SH-SY5Y (cell line): ENCODE measurements at regions not wholly inside any gene's neighbourhood (a gene's known extent, or its start where the extent isn't known, plus 50 kb on each side); places are given as distances from the start of the nearest gene placed in this dataset.

ENCODE experiments used
- GATA2 ChIP-seq: IDR thresholded peaks from 2 replicates; pipeline ENCODE4 v1.6.1; 2011; ENCODE audit warnings: mild to moderate bottlenecking, low read depth, low read length
- GATA3 ChIP-seq: IDR thresholded peaks from 2 replicates; pipeline ENCODE4 v1.6.1; 2011; ENCODE audit warnings: low read depth, mild to moderate bottlenecking, low read length, moderate library complexity

DNA sequence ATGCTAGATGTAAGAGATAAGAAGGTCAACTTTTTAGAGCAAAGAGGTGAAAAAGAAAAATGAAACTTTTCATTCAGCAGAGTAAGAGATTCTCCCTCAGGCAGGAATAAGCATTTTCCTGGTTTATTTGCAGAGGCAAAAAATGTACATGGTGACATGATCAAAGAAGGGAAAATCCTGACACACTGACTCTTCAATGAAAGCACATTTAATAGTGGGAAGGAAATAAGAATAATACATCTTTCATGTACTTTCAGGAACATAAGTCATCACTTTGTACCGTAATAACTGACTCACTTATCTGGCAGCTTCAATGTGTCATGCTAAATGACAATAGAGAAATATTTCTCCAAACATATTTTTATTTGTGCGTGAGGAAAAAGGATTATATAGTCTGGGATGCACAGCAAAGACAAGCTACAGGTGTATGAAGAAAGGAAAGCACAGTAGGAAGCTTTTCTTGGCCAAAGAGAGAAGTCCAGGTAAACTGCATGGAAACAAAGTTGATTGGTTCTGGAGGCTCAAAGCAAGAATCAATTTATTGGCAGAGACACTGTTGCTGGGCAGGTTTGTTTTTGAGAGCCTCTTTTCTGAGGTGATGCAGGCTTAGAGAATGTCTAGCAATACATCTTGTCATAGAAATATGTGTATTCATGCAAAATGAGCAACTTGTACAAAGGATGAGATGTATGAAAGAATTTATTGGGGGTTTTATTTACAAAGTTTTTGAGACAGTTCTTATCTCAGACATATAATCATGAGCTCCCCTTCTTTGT, 1409.0 kb downstream of the PLA2G4A start:
- TF ChIP-seq GATA2 (no peak), GATA3 (no peak)

GRCh38 chr1:188240772-188241406, 1412.1 kb downstream of the PLA2G4A start:
- no peak for TF ChIP-seq GATA2
- no peak for TF ChIP-seq GATA3

DNA sequence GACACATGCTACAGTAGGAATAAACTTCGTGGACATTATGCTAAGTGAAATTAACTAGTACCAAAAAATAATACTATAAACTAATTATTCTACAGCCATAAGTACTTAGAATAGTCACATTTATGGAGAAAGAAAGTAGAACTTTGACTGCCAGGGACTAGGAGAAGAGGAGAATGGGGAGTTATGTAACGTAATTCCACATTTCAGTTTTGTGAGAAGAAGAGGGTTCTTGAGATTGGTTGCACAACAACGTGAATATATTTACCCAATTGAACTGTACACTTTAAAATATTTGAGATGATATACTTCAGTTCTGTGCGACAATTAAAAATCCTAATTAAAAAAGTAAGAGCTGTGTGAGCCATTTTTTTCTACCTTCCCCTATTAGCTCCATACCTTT, 1412.9 kb downstream of the PLA2G4A start:
- TF ChIP-seq GATA2 (no peak), GATA3 (no peak)

- TF ChIP-seq GATA2: no peak
- no peak for TF ChIP-seq GATA3
Observed at GRCh38 chr1:188243456-188243855, 1414.7 kb downstream of the PLA2G4A start.

GRCh38 chr1:188244681-188245080, 1415.9 kb downstream of the PLA2G4A start:
- no peak for TF ChIP-seq GATA2
- TF ChIP-seq GATA3: no peak

GRCh38 chr1:188247255-188247654, 1418.5 kb downstream of the PLA2G4A start:
- no peak for TF ChIP-seq GATA2
- no peak for TF ChIP-seq GATA3

GRCh38 chr1:188249811-188250210, 1421.1 kb downstream of the PLA2G4A start:
- TF ChIP-seq GATA3: no peak
- no peak for TF ChIP-seq GATA2

DNA sequence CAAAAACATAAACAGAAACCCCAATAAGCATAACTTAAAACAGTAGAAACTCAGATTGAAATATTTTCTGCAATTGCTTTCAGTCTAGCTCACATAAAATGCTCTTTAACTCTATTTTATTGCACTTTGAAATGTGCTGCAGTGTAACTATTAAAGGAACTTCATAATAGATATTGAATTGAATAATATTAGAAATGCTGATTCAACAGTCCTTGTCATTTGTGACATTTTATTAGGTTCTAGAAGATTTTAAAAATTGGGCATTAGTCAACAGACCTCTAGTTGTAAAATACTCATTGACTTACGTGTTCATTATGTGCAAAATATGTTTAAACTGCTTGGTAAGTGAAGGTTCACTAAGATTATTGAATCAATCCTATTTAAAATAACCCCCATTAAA, 1422.3 kb downstream of the PLA2G4A start:
- no peak for TF ChIP-seq GATA2
- no peak for TF ChIP-seq GATA3

GRCh38 chr1:188261849-188262248, 1433.1 kb downstream of the PLA2G4A start:
- TF ChIP-seq GATA2: no peak
- TF ChIP-seq GATA3: no peak

DNA sequence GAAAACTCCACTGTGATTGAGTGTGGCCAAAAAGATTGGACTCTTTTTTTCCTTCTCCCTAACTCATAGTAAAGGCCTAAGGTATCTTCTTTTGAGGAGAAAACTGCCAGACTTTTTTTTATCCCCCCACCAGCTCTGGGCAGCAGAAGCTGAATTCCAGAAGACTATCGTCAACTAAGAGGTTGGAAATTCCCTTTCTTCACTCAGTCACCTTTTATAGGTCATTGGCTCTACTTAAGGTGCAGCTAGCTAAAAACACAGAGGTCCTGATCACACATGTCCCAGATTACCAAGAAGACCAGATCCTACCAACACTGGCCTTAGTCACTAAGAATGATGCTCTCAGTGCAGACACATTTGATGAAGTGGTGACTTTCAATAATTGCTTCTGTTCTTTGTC, 1441.2 kb downstream of the PLA2G4A start:
- TF ChIP-seq GATA2 (no peak), GATA3 (no peak)

- TF ChIP-seq GATA3: no peak
- no peak for TF ChIP-seq GATA2
Observed at GRCh38 chr1:188270497-188270896, 1441.7 kb downstream of the PLA2G4A start.

GRCh38 chr1:188277771-188278170, 1449.0 kb downstream of the PLA2G4A start:
- TF ChIP-seq GATA2 (no peak), GATA3 (no peak)

- TF ChIP-seq GATA3 (no peak), GATA2 (no peak)
Observed at GRCh38 chr1:188281921-188282320, 1453.2 kb downstream of the PLA2G4A start.

DNA sequence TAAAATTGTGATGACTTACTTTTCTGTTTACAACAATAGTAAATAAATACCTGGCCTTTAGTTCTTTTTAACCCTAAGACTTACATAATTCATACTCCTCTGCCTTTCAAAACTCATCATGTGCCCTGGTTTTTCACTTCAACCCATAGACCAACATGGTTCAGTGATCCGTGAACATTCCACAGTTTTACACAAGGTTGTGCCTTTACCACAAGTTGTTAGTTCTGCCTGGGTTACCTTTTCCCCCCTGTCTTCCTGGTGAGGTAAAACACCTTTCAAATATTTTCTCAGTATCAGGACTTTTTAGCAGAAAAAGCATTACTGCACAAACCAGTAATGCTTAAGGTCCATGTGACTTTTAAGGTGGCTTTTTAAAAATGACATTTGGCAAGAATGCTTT, 1466.4 kb downstream of the PLA2G4A start:
- TF ChIP-seq GATA3: no peak
- TF ChIP-seq GATA2: no peak

- TF ChIP-seq GATA3 (no peak), GATA2 (no peak)
Observed at GRCh38 chr1:188302746-188303145, 1474.0 kb downstream of the PLA2G4A start.
